ENCODE measurements at regions not wholly inside any gene's neighbourhood (a gene's known extent, or its start where the extent isn't known, plus 50 kb on each side); places are given as distances from the start of the nearest gene placed in this dataset.

DNA sequence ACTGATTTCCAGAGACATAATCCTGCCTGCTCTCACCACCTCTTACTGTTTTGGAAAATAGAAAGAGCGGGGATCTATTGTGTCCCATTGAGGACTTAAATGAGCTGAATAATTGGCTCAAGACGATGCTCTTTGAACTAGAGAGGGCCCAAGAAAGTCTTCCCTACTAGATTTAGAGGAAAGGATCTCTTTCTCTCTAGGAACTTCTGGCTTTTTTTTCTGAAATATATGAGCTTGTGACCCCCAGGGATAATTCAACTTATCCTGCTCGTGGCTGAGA is 461.4 kb upstream of the KIRREL3 start:
- no peak for TF ChIP-seq CTCF (IDR thresholded peaks at IDR 0.05; ENCODE audit: insufficient read depth, low read length)
- no peak overlapping the region for H3K4me3 ChIP-seq (ENCODE audit: low read depth, low read length)
- DNase-seq (ENCODE audit: low read depth), result no peak

- no peak for TF ChIP-seq CTCF (IDR thresholded peaks at IDR 0.05; ENCODE audit: insufficient read depth, low read length)
- no peak for DNase-seq (ENCODE audit: low read depth)
- no peak overlapping the region for H3K4me3 ChIP-seq (ENCODE audit: low read depth, low read length)
These were observed 460.9 kb upstream of the KIRREL3 start for GRCh38 chr11:127461241-127462064.

DNA sequence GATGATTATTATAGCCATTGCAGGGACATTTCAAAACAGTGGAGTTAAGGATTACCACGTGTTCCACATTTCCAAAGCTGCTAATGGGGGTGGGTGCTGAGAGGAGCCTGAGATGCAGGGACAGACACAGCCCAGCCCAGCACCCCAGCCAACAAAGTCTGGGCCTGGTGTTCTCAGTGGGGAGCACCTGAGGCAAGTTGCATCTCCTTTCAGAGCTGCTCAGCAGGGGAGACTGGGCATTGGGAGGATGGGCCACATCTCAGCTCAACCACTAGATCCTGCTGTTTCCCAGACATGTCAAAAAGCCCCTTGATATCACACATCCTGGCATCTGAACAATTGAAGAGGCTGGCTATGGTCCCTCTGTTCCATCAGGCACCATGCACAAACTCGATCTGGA is 458.0 kb upstream of the KIRREL3 start:
- no peak for DNase-seq (ENCODE audit: low read depth)
- TF ChIP-seq CTCF (IDR thresholded peaks at IDR 0.05; ENCODE audit: insufficient read depth, low read length), result no peak
- no peak overlapping the region for H3K4me3 ChIP-seq (ENCODE audit: low read depth, low read length)

DNA sequence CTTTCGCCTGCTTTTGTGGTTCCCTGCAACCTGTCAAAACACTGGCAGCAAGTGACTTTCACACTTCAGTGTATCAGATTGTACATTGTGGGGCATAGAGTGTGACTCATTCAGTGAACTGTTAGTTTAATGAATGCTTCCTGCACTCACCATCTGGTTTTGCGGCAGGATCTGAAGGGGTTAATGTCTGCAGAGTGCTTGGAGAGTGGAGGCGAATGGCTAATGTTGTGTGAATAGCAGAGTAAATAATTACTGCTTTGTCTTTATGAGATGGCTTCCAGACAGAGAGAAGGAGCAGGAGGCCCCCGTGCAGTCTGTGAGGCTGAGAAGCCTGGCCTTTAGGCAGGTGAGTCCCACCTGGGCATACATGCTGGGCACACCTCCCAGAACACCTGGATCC is 454.3 kb upstream of the KIRREL3 start:
- DNase-seq (ENCODE audit: low read depth), result no peak
- no peak overlapping the region for H3K4me3 ChIP-seq (ENCODE audit: low read depth, low read length)
- no peak for TF ChIP-seq CTCF (IDR thresholded peaks at IDR 0.05; ENCODE audit: insufficient read depth, low read length)

DNA sequence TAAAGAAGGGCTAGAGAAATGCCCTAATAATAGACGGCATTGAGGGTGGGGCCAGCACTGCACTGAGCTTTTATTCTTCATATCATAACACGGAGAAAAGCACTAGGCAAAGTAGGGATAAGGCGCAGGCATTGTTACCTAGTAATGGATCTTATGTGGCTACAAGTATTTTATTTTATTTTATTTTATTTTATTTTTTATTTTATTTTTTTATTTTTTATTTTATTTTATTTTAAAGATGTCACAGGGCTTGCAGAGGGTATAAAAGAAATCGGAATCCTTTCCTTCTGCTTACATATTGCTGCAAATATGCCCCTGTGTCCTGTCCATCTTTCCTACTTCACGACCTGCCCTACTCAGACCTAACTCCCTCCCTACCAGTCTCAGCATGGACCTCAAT is 452.0 kb upstream of the KIRREL3 start:
- TF ChIP-seq CTCF (IDR thresholded peaks at IDR 0.05; ENCODE audit: insufficient read depth, low read length), result no peak
- DNase-seq (ENCODE audit: low read depth), result no peak
- H3K4me3 ChIP-seq (ENCODE audit: low read depth, low read length), result no peak overlapping the region

- no peak for DNase-seq (ENCODE audit: low read depth)
- no peak for TF ChIP-seq CTCF (IDR thresholded peaks at IDR 0.05; ENCODE audit: insufficient read depth, low read length)
- H3K4me3 ChIP-seq (ENCODE audit: low read depth, low read length), result no peak overlapping the region
These were observed 451.3 kb upstream of the KIRREL3 start for GRCh38 chr11:127451861-127452260.

DNA sequence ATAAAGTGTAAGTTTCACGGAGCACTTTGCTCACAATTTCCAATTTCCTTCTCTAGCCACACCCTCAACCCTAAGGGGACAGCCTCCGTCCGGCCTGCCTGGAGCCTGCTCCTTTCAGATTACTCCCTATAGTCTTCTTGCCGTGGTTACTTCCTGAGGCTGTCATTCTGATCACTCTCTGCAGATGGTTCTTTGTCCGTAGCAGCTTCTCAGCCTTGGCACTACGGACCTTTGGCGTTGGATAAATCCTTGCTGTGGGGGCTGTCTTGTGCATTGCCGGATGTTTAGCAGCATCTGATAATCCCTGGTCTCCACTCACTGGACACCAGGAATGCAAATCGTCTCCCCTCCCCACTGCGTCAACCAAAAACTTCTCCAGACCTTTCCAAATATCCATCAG is 447.5 kb upstream of the KIRREL3 start:
- no peak overlapping the region for H3K4me3 ChIP-seq (ENCODE audit: low read depth, low read length)
- DNase-seq (ENCODE audit: low read depth), result no peak
- no peak for TF ChIP-seq CTCF (IDR thresholded peaks at IDR 0.05; ENCODE audit: insufficient read depth, low read length)

Measured in fibroblast of the aortic adventitia (primary cell).